Skeletal muscle satellite cell (primary cell): ENCODE measurements at regions not wholly inside any gene's neighbourhood (a gene's known extent, or its start where the extent isn't known, plus 50 kb on each side); places are given as distances from the start of the nearest gene placed in this dataset.
"Not testable (repeated sequence)": the region's sequence is repeated elsewhere in the genome, so short reads cannot be mapped to it uniquely, and the experiment has no call there.

Experiments
- H3K27me3 ChIP-seq: 2 replicates; pipeline ENCODE4 v1.7.0; 2013; ENCODE audit warnings: low read length; ENCODE audit not compliant: control insufficient read depth, insufficient read depth
- H3K36me3 ChIP-seq: 2 replicates; pipeline ENCODE4 v1.7.0; 2013; ENCODE audit warnings: mild to moderate bottlenecking, control low read depth, low read length; ENCODE audit not compliant: insufficient read depth
- H3K4me1 ChIP-seq: 2 replicates; pipeline ENCODE4 v1.7.0; 2013; ENCODE audit warnings: low read length; ENCODE audit not compliant: control insufficient read depth, insufficient read depth
- H3K4me2 ChIP-seq: 2 replicates; pipeline ENCODE4 v1.7.0; 2013; ENCODE audit warnings: mild to moderate bottlenecking, low read length
- H3K4me3 ChIP-seq: 2 replicates; pipeline ENCODE4 v1.7.0; 2013; ENCODE audit warnings: low read length
- H3K9ac ChIP-seq: 2 replicates; pipeline ENCODE4 v1.7.0; 2013; ENCODE audit warnings: mild to moderate bottlenecking, low read depth, low read length, moderate library complexity
- H3K9me3 ChIP-seq: replicated peaks from 2 replicates; pipeline ENCODE4 v1.7.0; 2013; ENCODE audit warnings: mild to moderate bottlenecking, control low read depth, low read length

DNA sequence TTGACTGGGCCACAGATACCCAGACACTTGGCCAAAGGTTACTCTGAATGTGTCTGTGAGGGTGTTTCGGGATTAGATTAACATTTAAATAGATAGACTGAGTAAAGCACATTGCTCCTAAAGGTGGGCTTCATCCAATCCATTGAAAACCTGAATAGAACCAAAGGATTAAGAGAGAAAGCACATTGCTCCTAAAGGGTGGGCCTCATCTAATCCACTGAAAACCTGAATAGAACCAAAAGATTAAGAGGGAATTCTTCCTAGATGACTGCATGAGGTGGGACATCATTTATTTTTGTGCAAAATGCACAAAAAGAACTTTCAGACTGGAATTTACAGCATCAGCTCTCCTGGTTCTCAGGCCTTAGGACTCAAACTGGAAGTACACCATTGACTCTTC, 351.2 kb upstream of the PCDH10 start:
- Histone ChIP-seq H3K4me2 (no peak overlapping the region), H3K4me3 (no peak overlapping the region), H3K27me3 (no peaks in the 10 kb centered on the region), H3K9me3 (peaks cover 6% of the 10 kb centered on the region), H3K36me3 (no peaks in the 10 kb centered on the region), H3K4me1 (no peaks in the 10 kb centered on the region), H3K9ac (no peak overlapping the region)

GRCh38 chr4:132809298-132810032, 339.6 kb upstream of the PCDH10 start:
- no peaks in the 10 kb centered on the region for H3K36me3 ChIP-seq
- peaks cover 3% of the 10 kb centered on the region for H3K9me3 ChIP-seq
- no peaks in the 10 kb centered on the region for H3K4me1 ChIP-seq
- no peak overlapping the region for H3K4me3 ChIP-seq
- no peak overlapping the region for H3K4me2 ChIP-seq
- no peak overlapping the region for H3K9ac ChIP-seq
- H3K27me3 ChIP-seq: no peaks in the 10 kb centered on the region

DNA sequence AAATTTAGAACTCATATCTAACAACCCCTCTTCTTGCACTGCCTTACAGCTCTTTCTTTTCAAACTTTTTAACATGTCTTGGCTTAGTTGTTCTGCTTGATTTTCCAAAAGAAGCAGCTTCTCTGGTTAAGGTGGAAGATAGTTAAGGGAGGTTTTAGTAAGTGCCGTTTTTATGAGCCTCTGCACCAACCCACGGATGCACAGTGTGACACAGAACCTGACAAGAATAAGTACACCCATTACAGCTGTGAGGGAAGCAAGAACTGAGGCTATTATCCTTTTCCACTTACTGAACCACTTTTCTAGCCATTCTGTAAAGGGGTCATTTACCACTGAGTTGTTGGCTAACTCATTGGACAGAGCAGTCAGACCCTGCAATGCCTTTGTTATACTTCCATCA, 336.0 kb upstream of the PCDH10 start:
- H3K27me3 ChIP-seq, H3K9ac ChIP-seq, H3K4me2 ChIP-seq, H3K4me3 ChIP-seq, H3K9me3 ChIP-seq, H3K4me1 ChIP-seq, H3K36me3 ChIP-seq: not testable (repeated sequence)

GRCh38 chr4:132818091-132818490, 331.0 kb upstream of the PCDH10 start:
- H3K9ac ChIP-seq: no peak overlapping the region
- H3K36me3 ChIP-seq: no peaks in the 10 kb centered on the region
- H3K9me3 ChIP-seq: no peaks in the 10 kb centered on the region
- no peaks in the 10 kb centered on the region for H3K27me3 ChIP-seq
- H3K4me3 ChIP-seq: no peak overlapping the region
- H3K4me1 ChIP-seq: no peaks in the 10 kb centered on the region
- no peak overlapping the region for H3K4me2 ChIP-seq

GRCh38 chr4:132823419-132823818, 325.7 kb upstream of the PCDH10 start:
- Histone ChIP-seq H3K4me3 (no peak overlapping the region), H3K4me2 (no peak overlapping the region), H3K9ac (no peak overlapping the region), H3K4me1 (no peaks in the 10 kb centered on the region), H3K9me3 (peaks cover 3% of the 10 kb centered on the region), H3K27me3 (no peaks in the 10 kb centered on the region), H3K36me3 (no peaks in the 10 kb centered on the region)

DNA sequence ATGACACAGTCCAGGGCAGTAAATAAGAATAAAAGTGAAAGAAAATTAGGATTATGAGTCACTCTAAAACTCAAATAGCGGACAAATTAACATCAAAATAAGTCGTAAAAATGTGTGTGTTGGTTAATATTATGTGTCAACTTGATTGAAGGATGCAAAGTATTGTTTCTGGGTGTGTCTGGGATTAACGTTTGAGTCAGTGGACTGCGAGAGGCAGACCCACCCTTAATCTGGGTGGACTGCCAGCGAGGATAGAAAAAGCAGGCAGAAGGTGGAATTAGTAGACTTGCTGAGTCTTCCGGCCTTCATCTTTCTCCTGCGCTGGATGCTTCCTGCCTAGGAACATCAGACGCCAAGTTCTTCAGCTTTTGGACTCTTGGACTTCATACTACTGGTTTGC, 324.3 kb upstream of the PCDH10 start:
- H3K4me1 ChIP-seq: no peaks in the 10 kb centered on the region
- peaks cover 3% of the 10 kb centered on the region for H3K9me3 ChIP-seq
- no peaks in the 10 kb centered on the region for H3K27me3 ChIP-seq
- no peaks in the 10 kb centered on the region for H3K36me3 ChIP-seq
- no peak overlapping the region for H3K9ac ChIP-seq
- H3K4me2 ChIP-seq: no peak overlapping the region
- H3K4me3 ChIP-seq: no peak overlapping the region

GRCh38 chr4:132827522-132827921, 321.6 kb upstream of the PCDH10 start:
- Histone ChIP-seq H3K4me2 (no peak overlapping the region), H3K4me3 (no peak overlapping the region), H3K4me1 (no peaks in the 10 kb centered on the region), H3K27me3 (no peaks in the 10 kb centered on the region), H3K9ac (no peak overlapping the region), H3K36me3 (no peaks in the 10 kb centered on the region), H3K9me3 (peaks cover 3% of the 10 kb centered on the region)

DNA sequence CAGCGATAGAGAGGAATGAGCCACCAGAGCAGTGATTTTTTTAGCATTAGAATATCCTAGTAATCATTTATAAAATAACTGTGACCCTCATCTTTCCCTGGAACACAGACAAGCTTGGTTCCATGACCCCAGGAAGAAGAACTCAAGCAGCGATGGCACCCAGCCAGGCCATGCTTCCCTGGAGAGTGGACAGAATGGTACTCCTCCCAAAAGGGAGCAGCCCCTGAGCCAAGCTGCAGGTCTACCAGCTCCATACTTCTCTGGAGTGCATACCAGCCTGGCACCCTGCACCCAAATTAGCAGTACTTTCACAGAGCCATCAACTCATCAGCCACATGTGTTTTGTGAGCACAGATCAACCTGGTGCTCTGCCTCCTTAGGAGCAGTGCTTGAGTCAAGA, 310.9 kb upstream of the PCDH10 start:
- Histone ChIP-seq H3K27me3 (no peaks in the 10 kb centered on the region), H3K36me3 (no peaks in the 10 kb centered on the region), H3K4me2 (no peak overlapping the region), H3K9ac (no peak overlapping the region), H3K9me3 (peaks cover 5% of the 10 kb centered on the region), H3K4me3 (no peak overlapping the region), H3K4me1 (no peaks in the 10 kb centered on the region)

DNA sequence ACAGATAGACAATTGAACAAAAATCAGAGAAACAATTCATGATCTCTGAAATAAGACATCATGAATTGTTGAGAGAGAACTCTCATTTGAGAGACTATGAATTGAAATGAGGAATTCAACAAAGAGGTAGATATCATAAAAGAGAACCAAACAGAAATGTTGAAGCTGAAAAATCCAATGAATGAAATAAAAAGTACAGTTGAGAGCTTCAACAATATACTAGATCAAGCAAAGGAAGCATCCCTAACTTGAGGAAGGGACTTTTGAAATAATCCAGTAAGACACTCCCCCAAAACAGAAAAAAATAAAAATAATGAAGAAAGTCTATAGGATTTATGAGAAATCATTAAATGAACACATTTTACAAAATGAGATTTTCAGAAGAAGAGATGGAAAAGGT, 310.0 kb upstream of the PCDH10 start:
- no peak overlapping the region for H3K4me3 ChIP-seq
- no peaks in the 10 kb centered on the region for H3K27me3 ChIP-seq
- H3K4me1 ChIP-seq: no peaks in the 10 kb centered on the region
- H3K9me3 ChIP-seq: peaks cover 5% of the 10 kb centered on the region
- H3K4me2 ChIP-seq: no peak overlapping the region
- H3K36me3 ChIP-seq: no peaks in the 10 kb centered on the region
- no peak overlapping the region for H3K9ac ChIP-seq

GRCh38 chr4:132859929-132860328, 289.2 kb upstream of the PCDH10 start:
- no peaks in the 10 kb centered on the region for H3K4me1 ChIP-seq
- no peak overlapping the region for H3K9ac ChIP-seq
- no peak overlapping the region for H3K4me2 ChIP-seq
- no peaks in the 10 kb centered on the region for H3K36me3 ChIP-seq
- H3K27me3 ChIP-seq: no peaks in the 10 kb centered on the region
- H3K4me3 ChIP-seq: no peak overlapping the region
- no peaks in the 10 kb centered on the region for H3K9me3 ChIP-seq

DNA sequence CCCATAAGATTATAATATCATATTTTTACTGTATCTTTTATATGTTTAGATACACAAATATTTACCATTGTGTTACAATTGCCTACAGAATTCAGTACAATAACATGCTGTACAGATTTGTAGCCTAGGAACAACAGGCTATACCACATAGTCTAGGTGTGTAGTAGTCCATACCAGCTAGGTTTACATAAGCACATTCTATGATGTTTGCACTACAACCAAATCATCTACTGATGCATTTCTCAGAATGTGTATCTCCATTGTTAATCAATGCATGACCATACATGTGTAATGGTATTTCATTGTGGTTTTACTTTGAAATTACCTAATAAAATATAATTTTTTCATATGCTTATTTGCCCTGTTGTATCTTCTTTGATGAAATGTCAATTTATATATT, 288.1 kb upstream of the PCDH10 start:
- Histone ChIP-seq H3K9me3 (no peaks in the 10 kb centered on the region), H3K27me3 (no peaks in the 10 kb centered on the region), H3K9ac (no peak overlapping the region), H3K4me2 (no peak overlapping the region), H3K36me3 (no peaks in the 10 kb centered on the region), H3K4me3 (no peak overlapping the region), H3K4me1 (no peaks in the 10 kb centered on the region)

- no peak overlapping the region for H3K9ac ChIP-seq
- no peaks in the 10 kb centered on the region for H3K9me3 ChIP-seq
- no peaks in the 10 kb centered on the region for H3K4me1 ChIP-seq
- no peak overlapping the region for H3K4me3 ChIP-seq
- no peaks in the 10 kb centered on the region for H3K36me3 ChIP-seq
- no peak overlapping the region for H3K4me2 ChIP-seq
- no peaks in the 10 kb centered on the region for H3K27me3 ChIP-seq
These were observed 285.5 kb upstream of the PCDH10 start for GRCh38 chr4:132863619-132864018.
